ENCODE measurements at regions not wholly inside any gene's neighbourhood (a gene's known extent, or its start where the extent isn't known, plus 50 kb on each side); places are given as distances from the start of the nearest gene placed in this dataset.

GRCh38 chr18:74023220-74023619 is 124.4 kb downstream of the FBXO15 start:
- DNase-seq = no peak

DNA sequence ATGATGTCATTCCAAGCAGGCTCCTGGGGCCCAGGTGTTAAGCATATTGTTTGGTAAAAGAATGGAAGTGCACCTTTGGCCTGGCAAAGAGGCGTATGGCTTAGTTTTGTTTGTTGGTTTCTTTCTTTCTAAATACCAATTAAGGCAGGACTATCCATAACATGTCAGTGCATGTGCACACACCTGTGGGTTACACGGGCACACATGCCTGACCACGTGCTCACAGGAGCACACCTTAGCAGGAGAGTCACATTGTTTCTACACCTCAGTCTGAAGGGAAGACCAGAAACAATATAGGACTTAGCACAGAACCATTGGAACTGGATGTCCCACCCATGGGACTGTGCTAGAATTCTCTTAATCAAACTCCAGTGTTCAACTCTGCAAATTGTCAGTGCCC is 127.8 kb downstream of the FBXO15 start:
- no peak for DNase-seq

DNA sequence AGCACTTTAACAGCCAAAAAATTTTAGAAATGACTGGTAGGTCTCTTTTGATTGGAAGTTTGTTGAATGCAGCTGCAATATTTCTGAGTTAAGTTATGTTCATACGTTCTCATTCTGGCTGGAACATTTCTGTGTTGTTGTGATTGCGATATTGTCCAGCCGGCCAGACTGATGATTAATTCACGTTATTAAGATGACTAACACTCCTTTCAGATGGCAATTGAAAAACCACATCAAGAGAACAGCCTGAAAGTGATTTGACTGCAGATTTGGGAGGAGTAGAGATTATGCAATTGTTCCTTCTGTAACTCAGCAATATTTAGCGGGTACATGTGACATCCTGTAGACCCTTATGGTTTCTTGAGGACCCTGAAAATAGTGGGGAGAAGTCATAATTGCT is 133.7 kb downstream of the FBXO15 start:
- DNase-seq = peak in 3 of 56 donors; percentile 2 to 28 (median 8)

DNA sequence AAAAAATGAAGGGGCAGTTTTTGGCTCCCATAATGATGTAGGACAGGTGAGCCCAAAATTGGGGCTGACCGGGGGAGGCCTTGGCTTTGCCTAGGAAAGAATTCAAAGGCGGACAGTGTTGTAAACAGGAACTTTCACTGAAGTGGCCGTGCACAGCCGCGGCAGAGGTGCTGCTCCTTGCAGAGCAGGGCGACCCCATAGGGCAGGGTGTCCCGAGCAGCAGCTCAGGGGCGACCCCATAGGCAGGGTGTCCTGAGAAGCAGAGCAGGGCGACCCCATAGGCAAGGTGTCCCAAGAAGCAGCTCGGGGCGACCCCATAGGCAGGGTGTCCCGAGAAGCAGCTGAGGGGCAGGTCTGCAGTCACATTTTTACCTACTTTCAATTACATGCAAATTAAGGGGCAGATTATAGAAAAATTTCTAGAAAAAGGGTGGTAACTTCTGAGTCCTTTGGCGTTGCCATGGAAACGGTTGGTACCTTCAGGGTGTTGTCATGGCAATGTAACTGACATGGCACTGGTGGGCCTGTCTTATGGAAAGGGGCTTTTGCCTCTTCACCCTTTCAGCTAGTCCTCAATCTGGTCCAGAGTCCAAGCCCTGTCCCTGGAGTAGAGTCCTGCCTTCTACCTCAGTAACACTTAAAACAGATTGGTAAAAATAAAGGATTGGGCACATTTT is 134.5 kb downstream of the FBXO15 start:
- peak in 1 of 56 donors; percentile 17 for DNase-seq

DNA sequence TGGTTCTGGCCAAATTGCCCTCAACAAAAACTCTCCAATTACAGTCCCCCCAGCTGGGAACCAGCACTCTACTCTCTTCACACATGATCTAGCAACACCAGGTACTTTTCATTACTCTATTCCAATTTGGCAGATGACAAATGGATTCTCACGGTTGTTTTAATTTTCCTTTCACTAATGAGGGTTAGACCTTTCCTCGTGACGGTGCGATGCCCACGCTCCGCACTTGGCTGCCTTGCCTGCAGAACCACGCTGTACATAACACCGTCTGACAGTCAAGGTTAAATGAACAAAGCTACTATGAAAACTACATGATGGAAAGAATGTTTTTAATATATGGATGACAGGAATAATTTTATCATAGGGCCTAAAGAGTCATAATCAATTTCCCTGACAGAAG is 141.5 kb downstream of the FBXO15 start:
- DNase-seq = no peak

- no peak for DNase-seq
These were observed 142.1 kb downstream of the FBXO15 start for GRCh38 chr18:74005320-74006109.

- DNase-seq = no peak
These were observed 155.2 kb downstream of the FBXO15 start for GRCh38 chr18:73992242-73993022.

DNA sequence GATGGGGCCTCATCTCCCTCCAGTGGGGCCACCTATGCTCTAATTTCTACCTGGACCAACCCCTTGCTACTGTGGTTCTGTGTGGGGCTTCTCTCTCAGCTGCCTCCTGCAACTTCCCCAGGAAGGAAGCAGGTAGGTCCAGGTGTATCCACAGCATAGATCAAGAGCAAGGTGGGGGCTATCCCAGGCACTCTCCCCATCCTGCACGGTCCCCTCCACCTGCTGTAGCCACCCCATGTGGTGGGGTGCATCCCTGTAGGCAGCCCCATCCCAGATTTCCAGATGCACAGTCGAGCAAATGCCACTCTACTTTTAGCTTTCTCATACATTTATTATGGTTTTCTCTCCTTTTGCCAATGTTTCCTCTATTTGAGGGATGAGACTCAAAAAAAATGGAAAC is 156.1 kb downstream of the FBXO15 start:
- DNase-seq = no peak

DNA sequence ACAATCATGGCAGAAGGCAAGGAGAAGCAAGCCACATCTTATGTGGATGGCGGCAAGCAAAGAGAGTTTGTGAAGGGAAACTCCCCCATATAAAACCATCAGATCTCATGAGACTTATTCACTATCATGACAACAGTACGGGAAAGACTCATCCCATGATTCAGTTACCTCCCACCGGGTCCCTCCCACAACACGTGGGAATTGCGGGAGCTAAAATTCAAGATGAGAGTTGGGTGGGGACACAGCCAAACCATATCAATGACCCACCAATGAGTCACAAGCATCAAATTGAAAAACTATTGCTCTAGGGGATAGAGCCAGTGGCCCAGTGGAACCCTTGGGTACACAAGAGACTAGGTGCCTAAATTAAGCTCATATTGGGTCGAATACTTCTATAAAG is 157.4 kb downstream of the FBXO15 start:
- no peak for DNase-seq

DNA sequence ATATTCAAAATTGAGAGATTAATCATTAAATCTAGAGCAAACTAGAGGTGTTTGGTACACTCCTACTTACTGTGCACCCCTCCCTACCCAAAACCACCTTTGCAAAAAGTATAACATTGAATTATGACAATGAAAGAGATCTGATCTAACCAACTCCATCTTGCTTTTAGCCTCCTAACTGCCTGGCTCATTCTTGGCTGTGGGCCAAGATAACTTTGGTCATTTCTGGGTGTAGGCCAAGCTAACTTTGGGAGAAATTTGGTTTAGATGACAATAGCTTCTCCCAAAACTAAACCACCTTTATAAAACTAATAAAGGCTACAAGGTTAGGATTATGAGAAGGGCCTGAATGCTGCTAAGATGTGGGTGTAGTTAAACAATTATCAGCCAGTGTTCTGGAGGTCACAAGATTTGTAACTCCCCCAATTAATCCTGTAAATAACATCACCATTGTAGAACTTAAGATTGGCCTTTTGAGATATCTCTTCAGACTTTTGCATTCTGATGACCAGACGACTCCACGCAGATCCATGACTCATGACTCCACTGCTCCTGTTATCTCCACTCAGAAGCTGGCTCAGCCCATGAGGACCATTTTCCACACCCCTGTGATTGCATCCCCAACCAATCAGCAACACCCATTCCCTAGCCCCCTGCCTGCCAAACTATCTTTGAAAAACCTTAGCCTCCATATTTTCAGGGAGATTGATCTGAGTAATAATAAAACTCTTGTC is 160.2 kb downstream of the FBXO15 start:
- DNase-seq = no peak

- DNase-seq = no peak
These were observed 160.9 kb downstream of the FBXO15 start for GRCh38 chr18:73986711-73987110.

DNA sequence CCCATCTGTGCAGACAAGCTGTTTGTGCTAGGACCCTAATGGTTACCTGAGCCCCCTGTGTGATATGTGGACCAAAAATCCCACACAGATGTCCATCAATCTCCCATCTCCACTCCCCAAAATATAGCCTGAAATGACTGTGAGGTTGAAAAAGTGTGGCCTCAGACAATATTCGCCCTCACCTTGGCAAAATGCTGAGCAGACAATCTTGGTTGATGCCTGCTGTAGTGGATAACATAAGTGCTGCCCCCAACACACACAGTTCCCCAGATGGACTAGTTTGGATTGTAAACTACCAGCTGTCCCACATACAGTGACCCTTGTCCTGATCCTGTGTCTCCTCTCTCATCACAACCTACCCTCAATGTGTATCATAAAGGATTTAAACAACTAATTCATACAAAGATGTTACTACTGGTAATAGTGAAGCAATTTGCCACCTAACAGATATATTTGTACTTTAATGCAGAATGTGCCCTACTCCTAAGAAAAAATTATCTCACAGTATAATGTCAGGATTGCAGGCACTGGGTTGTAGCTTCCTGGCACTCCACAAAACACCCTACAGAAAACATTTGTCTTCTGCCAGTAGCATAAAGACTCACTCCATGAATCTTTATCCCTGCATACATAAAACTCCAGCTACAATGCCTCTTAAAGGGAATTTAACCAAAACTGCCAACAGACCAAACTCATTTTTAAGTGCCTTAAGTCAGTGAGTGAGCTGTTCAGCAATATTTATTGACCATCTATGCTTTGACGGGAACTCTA is 161.6 kb downstream of the FBXO15 start:
- no peak for DNase-seq

DNA sequence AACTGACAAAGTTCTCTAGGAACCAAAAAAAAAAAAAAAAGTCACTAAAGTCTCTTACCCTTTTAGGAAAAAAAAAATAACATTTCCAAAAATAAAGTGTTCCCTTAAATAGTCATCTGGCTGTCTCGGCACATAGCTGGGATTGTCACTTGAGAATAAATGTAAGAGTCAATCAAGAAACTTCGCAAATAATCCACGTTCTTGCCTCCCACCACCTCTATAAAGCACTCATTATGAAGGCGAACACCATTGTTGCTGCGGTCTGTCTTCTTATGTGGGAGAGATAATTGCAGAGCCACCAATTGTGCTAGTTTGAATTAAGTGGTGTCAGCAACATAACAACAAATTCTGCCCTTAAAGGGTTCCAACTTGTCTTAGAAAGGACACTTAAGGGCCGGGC is 163.7 kb downstream of the FBXO15 start:
- DNase-seq = no peak

DNA sequence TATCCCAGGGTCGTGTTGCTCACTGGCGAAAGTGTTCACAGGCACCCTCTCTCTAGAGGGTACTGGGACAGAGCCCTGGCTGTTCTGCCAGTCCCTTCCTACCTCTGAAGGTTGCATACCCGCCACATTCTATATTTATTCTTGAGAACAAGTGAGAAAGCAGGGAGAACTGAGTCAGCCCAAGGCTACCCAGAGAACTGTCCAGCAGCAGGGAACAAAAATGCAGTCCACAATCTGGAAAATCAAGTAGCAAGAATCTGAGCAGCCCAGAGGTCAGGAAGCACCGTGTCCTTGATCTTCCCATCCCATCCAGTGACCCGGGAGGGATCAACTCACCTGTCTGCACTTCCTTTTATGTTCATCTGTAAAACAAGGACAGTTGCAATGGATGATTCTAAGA is 164.1 kb downstream of the FBXO15 start:
- no peak for DNase-seq

GRCh38 chr18:73981796-73982195 is 165.8 kb downstream of the FBXO15 start:
- DNase-seq = no peak

DNA sequence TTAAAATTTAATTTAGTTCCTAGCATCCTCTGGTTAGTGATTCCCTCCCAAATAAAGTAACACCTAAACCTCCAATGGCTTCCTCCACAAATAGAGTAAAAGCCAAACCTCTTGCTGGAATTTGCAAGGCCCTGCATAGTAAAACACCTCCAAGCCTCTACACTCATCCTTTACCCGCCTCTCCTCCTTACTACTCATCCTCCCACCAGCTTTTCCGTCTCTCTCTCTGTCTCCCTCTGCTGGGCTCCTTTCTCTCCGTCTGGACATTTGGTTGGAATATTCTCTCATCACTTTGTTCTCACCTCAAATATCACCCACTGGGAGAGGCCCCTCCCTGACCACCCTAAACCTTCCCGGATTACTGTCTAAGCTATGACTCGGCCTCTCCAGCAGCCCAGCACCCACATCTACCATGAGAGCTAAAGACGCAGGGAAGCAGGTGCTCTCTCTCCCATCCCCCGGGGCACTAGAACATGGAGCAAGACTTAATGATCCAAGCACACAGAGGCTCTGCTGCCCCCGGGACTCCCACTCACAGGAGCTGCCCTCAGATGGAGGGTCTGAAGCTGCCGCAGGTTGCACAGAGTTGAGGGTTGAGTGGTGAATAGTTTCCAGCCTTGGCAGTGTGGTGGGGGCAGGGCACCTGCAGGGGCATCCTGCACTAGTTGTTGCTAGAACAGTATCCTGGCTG is 167.2 kb downstream of the FBXO15 start:
- DNase-seq = peak in 1 of 56 donors; percentile 13

GRCh38 chr18:73979742-73980141 is 167.9 kb downstream of the FBXO15 start:
- peak in 1 of 56 donors; percentile 8 for DNase-seq

DNA sequence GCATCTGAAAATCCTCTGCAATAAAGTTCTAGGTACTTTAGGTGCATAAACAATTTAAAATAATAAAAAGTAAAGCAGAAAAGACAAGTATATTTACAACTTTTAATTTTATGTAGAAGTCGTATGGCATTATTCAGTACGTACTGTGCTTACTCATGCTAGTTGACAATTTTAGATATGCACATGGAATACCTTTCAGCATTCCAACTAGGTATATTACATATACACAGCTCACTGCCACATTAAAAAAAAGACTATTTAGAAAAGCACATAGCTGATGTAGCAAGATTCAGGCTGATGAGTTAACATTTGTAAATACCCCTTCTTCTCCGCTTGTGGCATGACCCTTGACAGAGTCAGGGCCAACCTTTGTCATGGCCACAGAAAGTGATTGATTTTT is 171.2 kb downstream of the FBXO15 start:
- DNase-seq = no peak

DNA sequence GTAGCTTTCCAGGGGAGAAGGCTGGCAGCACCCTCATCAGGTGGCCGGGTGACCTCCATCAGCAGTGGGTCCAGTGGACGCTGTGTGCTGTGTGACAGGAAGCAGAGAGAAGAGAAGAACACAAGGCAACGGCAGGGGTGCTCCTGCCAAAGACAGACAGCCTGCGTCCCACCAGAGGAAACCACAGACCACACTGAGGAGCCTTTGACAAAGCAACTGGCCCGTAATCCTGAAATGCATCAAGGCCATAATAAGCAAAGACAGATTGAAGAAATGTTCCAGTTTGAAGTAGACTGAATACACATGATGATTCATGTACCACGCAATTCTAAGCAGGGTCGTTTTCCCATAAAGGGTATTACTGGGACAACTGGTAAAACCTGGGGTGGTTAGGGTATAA is 172.4 kb downstream of the FBXO15 start:
- no peak for DNase-seq

- no peak for DNase-seq
These were observed 173.7 kb downstream of the FBXO15 start for GRCh38 chr18:73973972-73974371.
